Smooth muscle cell (in vitro differentiated cells): ENCODE measurements at regions not wholly inside any gene's neighbourhood (a gene's known extent, or its start where the extent isn't known, plus 50 kb on each side); places are given as distances from the start of the nearest gene placed in this dataset.

Experiments
- DNase-seq: peaks from one replicate; lab custom pipeline; 2025; ENCODE audit not compliant: unreplicated experiment; lab: John Stamatoyannopoulos, UW
- H2AFZ ChIP-seq: fragments of 200-600 bp; sonication (generic); 2 replicates; pipeline ENCODE4 v1.6.0; 2016; ENCODE audit warnings: antibody characterized with exemption, low read depth, mild to moderate bottlenecking
- H3F3A ChIP-seq: fragments of 200-600 bp; sonication (generic); 2 replicates; pipeline ENCODE4 v1.6.0; 2017; ENCODE audit warnings: antibody characterized with exemption, low read depth
- H3K27ac ChIP-seq: fragments of 200-600 bp; sonication (generic); 2 replicates; pipeline ENCODE4 v1.5.1; 2016; ENCODE audit warnings: low read depth, mild to moderate bottlenecking
- H3K27me3 ChIP-seq: fragments of 200-600 bp; sonication (generic); 2 replicates; pipeline ENCODE4 v1.6.1; 2016; ENCODE audit warnings: low read depth, mild to moderate bottlenecking
- H3K36me3 ChIP-seq: fragments of 200-600 bp; sonication (generic); 2 replicates; pipeline ENCODE4 v1.5.1; 2016; ENCODE audit warnings: low read depth
- H3K4me1 ChIP-seq: fragments of 200-600 bp; sonication (generic); 2 replicates; pipeline ENCODE4 v1.5.1; 2016; ENCODE audit warnings: low read depth
- H3K4me2 ChIP-seq: fragments of 200-600 bp; sonication (generic); 2 replicates; pipeline ENCODE4 v1.6.0; 2016; ENCODE audit warnings: mild to moderate bottlenecking
- H3K4me3 ChIP-seq: fragments of 200-600 bp; sonication (generic); 2 replicates; pipeline ENCODE4 v1.5.1; 2016; ENCODE audit warnings: mild to moderate bottlenecking
- H3K79me2 ChIP-seq: fragments of 200-600 bp; sonication (generic); 2 replicates; pipeline ENCODE4 v1.6.0; 2016; ENCODE audit warnings: low read depth, mild to moderate bottlenecking
- H3K9ac ChIP-seq: fragments of 200-600 bp; sonication (generic); 2 replicates; pipeline ENCODE4 v1.6.0; 2016; ENCODE audit warnings: low read depth
- H3K9me3 ChIP-seq: fragments of 200-600 bp; sonication (generic); replicated peaks from 2 replicates; pipeline ENCODE4 v1.5.1; 2016; ENCODE audit warnings: low read depth
- H4K20me1 ChIP-seq: fragments of 200-600 bp; sonication (generic); 2 replicates; pipeline ENCODE4 v1.6.0; 2016; ENCODE audit warnings: low read depth
- CTCF ChIP-seq: fragments of 200-600 bp; sonication (generic); IDR thresholded peaks from 2 replicates; pipeline ENCODE4 v1.5.1; 2017; ENCODE audit warnings: borderline replicate concordance, mild to moderate bottlenecking, antibody characterized with exemption; ENCODE audit not compliant: insufficient read depth, poor library complexity, severe bottlenecking
- WGBS: methylation state at CpG from one replicate; pipeline ENCODE4 v1.1.7; 2016; ENCODE audit warnings: low lambda C conversion rate; 5-methylcytosine and 5-hydroxymethylcytosine counted together

- no peak for DNase-seq
These were observed 99.4 kb downstream of the SLC35B3 start for GRCh38 chr6:8335896-8336295.

GRCh38 chr6:8335381-8335780, 100.0 kb downstream of the SLC35B3 start:
- no peak overlapping the region for H3K27ac ChIP-seq
- no peaks in the 10 kb centered on the region for H3K4me1 ChIP-seq
- no peak for DNase-seq
- H3K4me2 ChIP-seq = no peak overlapping the region
- no peak overlapping the region for H3K9ac ChIP-seq
- H3K79me2 ChIP-seq = no peaks in the 10 kb centered on the region
- H2AFZ ChIP-seq = no peak overlapping the region
- H3K9me3 ChIP-seq = no peaks in the 10 kb centered on the region
- no peaks in the 10 kb centered on the region for H3F3A ChIP-seq
- H3K4me3 ChIP-seq = no peak overlapping the region
- H3K27me3 ChIP-seq = no peaks in the 10 kb centered on the region
- H4K20me1 ChIP-seq = no peaks in the 10 kb centered on the region
- no peaks in the 10 kb centered on the region for H3K36me3 ChIP-seq
- no peak for TF ChIP-seq CTCF
- 100% methylated on average over 1 of the region's 1 CpG for WGBS

More at GRCh38 chr6:8335896-8336295, 99.4 kb downstream of the SLC35B3 start:
- H4K20me1 ChIP-seq = no peaks in the 10 kb centered on the region
- 86% methylated on average over 7 of the region's 7 CpGs for WGBS
- H3K36me3 ChIP-seq = no peaks in the 10 kb centered on the region
- H3K9ac ChIP-seq = no peak overlapping the region
- no peaks in the 10 kb centered on the region for H3K9me3 ChIP-seq
- no peaks in the 10 kb centered on the region for H3K4me1 ChIP-seq
- H2AFZ ChIP-seq = no peak overlapping the region
- H3K27ac ChIP-seq = no peak overlapping the region
- no peak overlapping the region for H3K4me2 ChIP-seq
- no peaks in the 10 kb centered on the region for H3K27me3 ChIP-seq
- no peak for TF ChIP-seq CTCF
- no peaks in the 10 kb centered on the region for H3F3A ChIP-seq
- H3K79me2 ChIP-seq = no peaks in the 10 kb centered on the region
- H3K4me3 ChIP-seq = no peak overlapping the region

- Histone ChIP-seq H3K4me2 (no peak overlapping the region), H3F3A (no peaks in the 10 kb centered on the region), H3K27ac (no peak overlapping the region), H3K27me3 (no peaks in the 10 kb centered on the region), H3K4me3 (no peak overlapping the region), H4K20me1 (no peaks in the 10 kb centered on the region), H3K36me3 (no peaks in the 10 kb centered on the region), H3K9ac (no peak overlapping the region), H3K79me2 (no peaks in the 10 kb centered on the region), H3K9me3 (no peaks in the 10 kb centered on the region), H3K4me1 (no peaks in the 10 kb centered on the region), H2AFZ (no peak overlapping the region)
- WGBS = 79% methylated on average over 5 of the region's 5 CpGs
- TF ChIP-seq CTCF = no peak
- DNase-seq = no peak
These were observed 101.2 kb downstream of the SLC35B3 start for GRCh38 chr6:8334113-8334512.

GRCh38 chr6:8329562-8329961, 105.8 kb downstream of the SLC35B3 start:
- no peak for DNase-seq
- H3K27me3 ChIP-seq = no peaks in the 10 kb centered on the region
- H3K4me1 ChIP-seq = no peaks in the 10 kb centered on the region
- no peaks in the 10 kb centered on the region for H3K36me3 ChIP-seq
- no peaks in the 10 kb centered on the region for H3F3A ChIP-seq
- 77% methylated on average over 8 of the region's 8 CpGs for WGBS
- no peak overlapping the region for H3K4me2 ChIP-seq
- TF ChIP-seq CTCF = no peak
- no peaks in the 10 kb centered on the region for H3K9me3 ChIP-seq
- H3K27ac ChIP-seq = no peak overlapping the region
- H3K4me3 ChIP-seq = no peak overlapping the region
- no peaks in the 10 kb centered on the region for H3K79me2 ChIP-seq
- H2AFZ ChIP-seq = no peak overlapping the region
- no peak overlapping the region for H3K9ac ChIP-seq
- H4K20me1 ChIP-seq = no peaks in the 10 kb centered on the region
